ENCODE measurements at regions not wholly inside any gene's neighbourhood (a gene's known extent, or its start where the extent isn't known, plus 50 kb on each side); places are given as distances from the start of the nearest gene placed in this dataset.

- no peak for TF ChIP-seq CTCF (IDR thresholded peaks at IDR 0.05; ENCODE audit: low read depth, low read length)
- TF ChIP-seq EZH2phosphoT487 (IDR thresholded peaks at IDR 0.05; ENCODE audit: low read depth) = no peak
Observed at GRCh38 chr21:30057108-30057507, 109.5 kb downstream of the CLDN17 start.

All from OCI-LY3 (cell line).